Activated naive CD4-positive, alpha-beta T cell treated with anti-CD3 and anti-CD28 coated beads, Interleukin-2, amount 10 ng/mL, durations not matched to agents 7 days and 5 days (primary cell): ENCODE measurements at regions not wholly inside any gene's neighbourhood (a gene's known extent, or its start where the extent isn't known, plus 50 kb on each side); places are given as distances from the start of the nearest gene placed in this dataset.

Source experiments
- CTCF ChIA-PET: fragments of 350-600 bp; sonication (Branson Sonifier 250); formaldehyde crosslinking; loops from one replicate; lab custom pipeline; 2021; ENCODE audit warnings: antibody characterized with exemption; lab: Charles Lee
- DNase-seq: peaks from one replicate; pipeline ENCODE4 v3.0.0-alpha.2; 2020
- H3K27ac Mint-ChIP-seq: one replicate; pipeline ENCODE4 v1.8.0; 2021; ENCODE audit warnings: mild to moderate bottlenecking, moderate library complexity, mixed read lengths
- H3K27me3 Mint-ChIP-seq: one replicate; pipeline ENCODE4 v1.8.0; 2021; ENCODE audit warnings: mild to moderate bottlenecking, mixed read lengths
- H3K36me3 Mint-ChIP-seq: one replicate; pipeline ENCODE4 v1.8.0; 2021; ENCODE audit warnings: mixed read lengths
- H3K4me1 Mint-ChIP-seq: one replicate; pipeline ENCODE4 v1.8.0; 2021; ENCODE audit warnings: mixed read lengths
- H3K4me3 Mint-ChIP-seq: one replicate; pipeline ENCODE4 v1.8.0; 2021; ENCODE audit warnings: mild to moderate bottlenecking, moderate library complexity, mixed read lengths
- H3K9me3 Mint-ChIP-seq: one replicate; pipeline ENCODE4 v1.8.0; 2021; ENCODE audit warnings: mixed read lengths

GRCh38 chr14:80446356-80446755, 235.1 kb upstream of the DIO2 start:
- H3K27ac Mint-ChIP-seq, result no peak overlapping the region
- H3K27me3 Mint-ChIP-seq, result no peaks in the 10 kb centered on the region
- no peaks in the 10 kb centered on the region for H3K4me1 Mint-ChIP-seq
- no peak overlapping the region for H3K4me3 Mint-ChIP-seq
- DNase-seq, result no peak
- peaks cover 10% of the 10 kb centered on the region for H3K9me3 Mint-ChIP-seq
- CTCF ChIA-PET, result no interaction called here
- H3K36me3 Mint-ChIP-seq, result no peaks in the 10 kb centered on the region

- no peak overlapping the region for H3K27ac Mint-ChIP-seq
- CTCF ChIA-PET, result no interaction called here
- no peaks in the 10 kb centered on the region for H3K36me3 Mint-ChIP-seq
- no peaks in the 10 kb centered on the region for H3K4me1 Mint-ChIP-seq
- no peak overlapping the region for H3K4me3 Mint-ChIP-seq
- no peaks in the 10 kb centered on the region for H3K27me3 Mint-ChIP-seq
- DNase-seq, result no peak
- H3K9me3 Mint-ChIP-seq, result peaks cover 8% of the 10 kb centered on the region
Observed at GRCh38 chr14:80445605-80446004, 234.3 kb upstream of the DIO2 start.

GRCh38 chr14:80434574-80435321, 223.4 kb upstream of the DIO2 start:
- no peak for DNase-seq
- no peak overlapping the region for H3K4me3 Mint-ChIP-seq
- H3K27me3 Mint-ChIP-seq, result no peaks in the 10 kb centered on the region
- CTCF ChIA-PET, result no interaction called here
- H3K36me3 Mint-ChIP-seq, result no peaks in the 10 kb centered on the region
- H3K27ac Mint-ChIP-seq, result no peak overlapping the region
- no peaks in the 10 kb centered on the region for H3K4me1 Mint-ChIP-seq
- peaks cover 2% of the 10 kb centered on the region for H3K9me3 Mint-ChIP-seq

GRCh38 chr14:80433811-80434210, 222.5 kb upstream of the DIO2 start:
- no peaks in the 10 kb centered on the region for H3K36me3 Mint-ChIP-seq
- no peaks in the 10 kb centered on the region for H3K27me3 Mint-ChIP-seq
- no peak overlapping the region for H3K4me3 Mint-ChIP-seq
- no peaks in the 10 kb centered on the region for H3K9me3 Mint-ChIP-seq
- no peak overlapping the region for H3K27ac Mint-ChIP-seq
- no peaks in the 10 kb centered on the region for H3K4me1 Mint-ChIP-seq
- CTCF ChIA-PET, result no interaction called here
- DNase-seq, result no peak

- Mint-ChIP-seq H3K27me3 (no peaks in the 10 kb centered on the region), H3K9me3 (no peaks in the 10 kb centered on the region), H3K27ac (no peak overlapping the region), H3K36me3 (no peaks in the 10 kb centered on the region), H3K4me1 (no peaks in the 10 kb centered on the region), H3K4me3 (no peak overlapping the region)
- CTCF ChIA-PET, result no interaction called here
- DNase-seq, result no peak
Observed at GRCh38 chr14:80428671-80429070, 217.4 kb upstream of the DIO2 start.

- CTCF ChIA-PET, result no interaction called here
- H3K27me3 Mint-ChIP-seq, result no peaks in the 10 kb centered on the region
- no peaks in the 10 kb centered on the region for H3K4me1 Mint-ChIP-seq
- no peaks in the 10 kb centered on the region for H3K36me3 Mint-ChIP-seq
- H3K9me3 Mint-ChIP-seq, result no peaks in the 10 kb centered on the region
- DNase-seq, result no peak
- no peak overlapping the region for H3K27ac Mint-ChIP-seq
- no peak overlapping the region for H3K4me3 Mint-ChIP-seq
Observed at GRCh38 chr14:80428171-80428570, 216.9 kb upstream of the DIO2 start.

GRCh38 chr14:80427101-80427500, 215.8 kb upstream of the DIO2 start:
- H3K27me3 Mint-ChIP-seq, result no peaks in the 10 kb centered on the region
- H3K36me3 Mint-ChIP-seq, result no peaks in the 10 kb centered on the region
- DNase-seq, result no peak
- no peaks in the 10 kb centered on the region for H3K9me3 Mint-ChIP-seq
- H3K27ac Mint-ChIP-seq, result no peak overlapping the region
- CTCF ChIA-PET, result no interaction called here
- no peaks in the 10 kb centered on the region for H3K4me1 Mint-ChIP-seq
- H3K4me3 Mint-ChIP-seq, result no peak overlapping the region

- Mint-ChIP-seq H3K27ac (no peak overlapping the region), H3K27me3 (no peaks in the 10 kb centered on the region), H3K36me3 (no peaks in the 10 kb centered on the region), H3K9me3 (no peaks in the 10 kb centered on the region), H3K4me3 (no peak overlapping the region), H3K4me1 (no peaks in the 10 kb centered on the region)
- CTCF ChIA-PET, result no interaction called here
- DNase-seq, result no peak
Observed at GRCh38 chr14:80426683-80427082, 215.4 kb upstream of the DIO2 start.

GRCh38 chr14:80425686-80426085, 214.4 kb upstream of the DIO2 start:
- no peaks in the 10 kb centered on the region for H3K9me3 Mint-ChIP-seq
- H3K27me3 Mint-ChIP-seq, result no peaks in the 10 kb centered on the region
- no peaks in the 10 kb centered on the region for H3K4me1 Mint-ChIP-seq
- no peak overlapping the region for H3K27ac Mint-ChIP-seq
- no peaks in the 10 kb centered on the region for H3K36me3 Mint-ChIP-seq
- DNase-seq, result no peak
- CTCF ChIA-PET, result no interaction called here
- H3K4me3 Mint-ChIP-seq, result no peak overlapping the region

GRCh38 chr14:80419769-80420168, 208.5 kb upstream of the DIO2 start:
- no peak for DNase-seq
- CTCF ChIA-PET, result no interaction called here
- Mint-ChIP-seq H3K4me3 (no peak overlapping the region), H3K4me1 (no peaks in the 10 kb centered on the region), H3K27me3 (no peaks in the 10 kb centered on the region), H3K9me3 (no peaks in the 10 kb centered on the region), H3K36me3 (no peaks in the 10 kb centered on the region), H3K27ac (no peak overlapping the region)

- CTCF ChIA-PET, result no interaction called here
- Mint-ChIP-seq H3K27ac (no peak overlapping the region), H3K9me3 (no peaks in the 10 kb centered on the region), H3K27me3 (no peaks in the 10 kb centered on the region), H3K4me3 (no peak overlapping the region), H3K36me3 (no peaks in the 10 kb centered on the region), H3K4me1 (no peaks in the 10 kb centered on the region)
- no peak for DNase-seq
Observed at GRCh38 chr14:80419345-80419744, 208.0 kb upstream of the DIO2 start.

GRCh38 chr14:80415636-80416035, 204.3 kb upstream of the DIO2 start:
- Mint-ChIP-seq H3K27ac (no peak overlapping the region), H3K36me3 (no peaks in the 10 kb centered on the region), H3K27me3 (no peaks in the 10 kb centered on the region), H3K9me3 (no peaks in the 10 kb centered on the region), H3K4me1 (no peaks in the 10 kb centered on the region), H3K4me3 (no peak overlapping the region)
- DNase-seq, result no peak
- CTCF ChIA-PET, result no interaction called here

- DNase-seq, result no peak
- Mint-ChIP-seq H3K36me3 (no peaks in the 10 kb centered on the region), H3K27ac (no peak overlapping the region), H3K27me3 (no peaks in the 10 kb centered on the region), H3K4me1 (no peaks in the 10 kb centered on the region), H3K9me3 (no peaks in the 10 kb centered on the region), H3K4me3 (no peak overlapping the region)
- CTCF ChIA-PET, result no interaction called here
Observed at GRCh38 chr14:80414080-80414479, 202.8 kb upstream of the DIO2 start.

- CTCF ChIA-PET, result no interaction called here
- H3K4me1 Mint-ChIP-seq, result no peaks in the 10 kb centered on the region
- H3K27me3 Mint-ChIP-seq, result no peaks in the 10 kb centered on the region
- no peaks in the 10 kb centered on the region for H3K36me3 Mint-ChIP-seq
- no peak overlapping the region for H3K4me3 Mint-ChIP-seq
- no peak for DNase-seq
- no peak overlapping the region for H3K27ac Mint-ChIP-seq
- H3K9me3 Mint-ChIP-seq, result no peaks in the 10 kb centered on the region
Observed at GRCh38 chr14:80404413-80404812, 193.1 kb upstream of the DIO2 start.

- Mint-ChIP-seq H3K9me3 (no peaks in the 10 kb centered on the region), H3K4me1 (no peaks in the 10 kb centered on the region), H3K4me3 (no peak overlapping the region), H3K27me3 (no peaks in the 10 kb centered on the region), H3K27ac (no peak overlapping the region), H3K36me3 (no peaks in the 10 kb centered on the region)
- DNase-seq, result no peak
- CTCF ChIA-PET, result no interaction called here
Observed at GRCh38 chr14:80403036-80403435, 191.7 kb upstream of the DIO2 start.

- Mint-ChIP-seq H3K27me3 (no peaks in the 10 kb centered on the region), H3K9me3 (peaks cover 6% of the 10 kb centered on the region), H3K4me3 (no peak overlapping the region), H3K36me3 (no peaks in the 10 kb centered on the region), H3K27ac (no peak overlapping the region), H3K4me1 (no peaks in the 10 kb centered on the region)
- CTCF ChIA-PET, result no interaction called here
- DNase-seq, result no peak
Observed at GRCh38 chr14:80395031-80395430, 183.7 kb upstream of the DIO2 start.
